ENCODE measurements at regions not wholly inside any gene's neighbourhood (a gene's known extent, or its start where the extent isn't known, plus 50 kb on each side); places are given as distances from the start of the nearest gene placed in this dataset.
"Not testable (repeated sequence)": the region's sequence is repeated elsewhere in the genome, so short reads cannot be mapped to it uniquely, and the experiment has no call there.

- TF ChIP-seq ZFX (IDR thresholded peaks at IDR 0.05); SRF (IDR thresholded peaks at IDR 0.05; ENCODE audit: low read depth); POLR2AphosphoS5 (IDR thresholded peaks at IDR 0.05; ENCODE audit: low read depth, low read length); POLR2A (IDR thresholded peaks at IDR 0.05; ENCODE audit: borderline replicate concordance, extremely low read depth, insufficient read depth, insufficient read length); EZH2phosphoT487 (IDR thresholded peaks at IDR 0.05; ENCODE audit: borderline replicate concordance); ELF1 (IDR thresholded peaks at IDR 0.05; ENCODE audit: borderline replicate concordance, low read depth): not testable (repeated sequence)
- TF ChIP-seq, protein P1, sequence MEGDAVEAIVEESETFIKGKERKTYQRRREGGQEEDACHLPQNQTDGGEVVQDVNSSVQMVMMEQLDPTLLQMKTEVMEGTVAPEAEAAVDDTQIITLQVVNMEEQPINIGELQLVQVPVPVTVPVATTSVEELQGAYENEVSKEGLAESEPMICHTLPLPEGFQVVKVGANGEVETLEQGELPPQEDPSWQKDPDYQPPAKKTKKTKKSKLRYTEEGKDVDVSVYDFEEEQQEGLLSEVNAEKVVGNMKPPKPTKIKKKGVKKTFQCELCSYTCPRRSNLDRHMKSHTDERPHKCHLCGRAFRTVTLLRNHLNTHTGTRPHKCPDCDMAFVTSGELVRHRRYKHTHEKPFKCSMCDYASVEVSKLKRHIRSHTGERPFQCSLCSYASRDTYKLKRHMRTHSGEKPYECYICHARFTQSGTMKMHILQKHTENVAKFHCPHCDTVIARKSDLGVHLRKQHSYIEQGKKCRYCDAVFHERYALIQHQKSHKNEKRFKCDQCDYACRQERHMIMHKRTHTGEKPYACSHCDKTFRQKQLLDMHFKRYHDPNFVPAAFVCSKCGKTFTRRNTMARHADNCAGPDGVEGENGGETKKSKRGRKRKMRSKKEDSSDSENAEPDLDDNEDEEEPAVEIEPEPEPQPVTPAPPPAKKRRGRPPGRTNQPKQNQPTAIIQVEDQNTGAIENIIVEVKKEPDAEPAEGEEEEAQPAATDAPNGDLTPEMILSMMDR (IDR thresholded peaks at IDR 0.05 in 2 of 3, conservative IDR thresholded peaks at IDR 0.05 in 1 of 3; ENCODE audit: borderline replicate concordance in 1 of 3, insufficient read depth in 1 of 3, low read depth in 2 of 3, low read length in 2 of 3): not testable (repeated sequence)
- TF ChIP-seq, protein P2, sequence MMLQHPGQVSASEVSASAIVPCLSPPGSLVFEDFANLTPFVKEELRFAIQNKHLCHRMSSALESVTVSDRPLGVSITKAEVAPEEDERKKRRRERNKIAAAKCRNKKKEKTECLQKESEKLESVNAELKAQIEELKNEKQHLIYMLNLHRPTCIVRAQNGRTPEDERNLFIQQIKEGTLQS (IDR thresholded peaks at IDR 0.05): not testable (repeated sequence)
- TF ChIP-seq, protein P3, sequence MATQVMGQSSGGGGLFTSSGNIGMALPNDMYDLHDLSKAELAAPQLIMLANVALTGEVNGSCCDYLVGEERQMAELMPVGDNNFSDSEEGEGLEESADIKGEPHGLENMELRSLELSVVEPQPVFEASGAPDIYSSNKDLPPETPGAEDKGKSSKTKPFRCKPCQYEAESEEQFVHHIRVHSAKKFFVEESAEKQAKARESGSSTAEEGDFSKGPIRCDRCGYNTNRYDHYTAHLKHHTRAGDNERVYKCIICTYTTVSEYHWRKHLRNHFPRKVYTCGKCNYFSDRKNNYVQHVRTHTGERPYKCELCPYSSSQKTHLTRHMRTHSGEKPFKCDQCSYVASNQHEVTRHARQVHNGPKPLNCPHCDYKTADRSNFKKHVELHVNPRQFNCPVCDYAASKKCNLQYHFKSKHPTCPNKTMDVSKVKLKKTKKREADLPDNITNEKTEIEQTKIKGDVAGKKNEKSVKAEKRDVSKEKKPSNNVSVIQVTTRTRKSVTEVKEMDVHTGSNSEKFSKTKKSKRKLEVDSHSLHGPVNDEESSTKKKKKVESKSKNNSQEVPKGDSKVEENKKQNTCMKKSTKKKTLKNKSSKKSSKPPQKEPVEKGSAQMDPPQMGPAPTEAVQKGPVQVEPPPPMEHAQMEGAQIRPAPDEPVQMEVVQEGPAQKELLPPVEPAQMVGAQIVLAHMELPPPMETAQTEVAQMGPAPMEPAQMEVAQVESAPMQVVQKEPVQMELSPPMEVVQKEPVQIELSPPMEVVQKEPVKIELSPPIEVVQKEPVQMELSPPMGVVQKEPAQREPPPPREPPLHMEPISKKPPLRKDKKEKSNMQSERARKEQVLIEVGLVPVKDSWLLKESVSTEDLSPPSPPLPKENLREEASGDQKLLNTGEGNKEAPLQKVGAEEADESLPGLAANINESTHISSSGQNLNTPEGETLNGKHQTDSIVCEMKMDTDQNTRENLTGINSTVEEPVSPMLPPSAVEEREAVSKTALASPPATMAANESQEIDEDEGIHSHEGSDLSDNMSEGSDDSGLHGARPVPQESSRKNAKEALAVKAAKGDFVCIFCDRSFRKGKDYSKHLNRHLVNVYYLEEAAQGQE (IDR thresholded peaks at IDR 0.05; ENCODE audit: low read depth): not testable (repeated sequence)
Observed at GRCh38 chr13:18598543-18598942, 583.1 kb downstream of the TUBA3C start.

Measured in HCT116 (cell line).